ENCODE measurements at regions not wholly inside any gene's neighbourhood (a gene's known extent, or its start where the extent isn't known, plus 50 kb on each side); places are given as distances from the start of the nearest gene placed in this dataset.

DNA sequence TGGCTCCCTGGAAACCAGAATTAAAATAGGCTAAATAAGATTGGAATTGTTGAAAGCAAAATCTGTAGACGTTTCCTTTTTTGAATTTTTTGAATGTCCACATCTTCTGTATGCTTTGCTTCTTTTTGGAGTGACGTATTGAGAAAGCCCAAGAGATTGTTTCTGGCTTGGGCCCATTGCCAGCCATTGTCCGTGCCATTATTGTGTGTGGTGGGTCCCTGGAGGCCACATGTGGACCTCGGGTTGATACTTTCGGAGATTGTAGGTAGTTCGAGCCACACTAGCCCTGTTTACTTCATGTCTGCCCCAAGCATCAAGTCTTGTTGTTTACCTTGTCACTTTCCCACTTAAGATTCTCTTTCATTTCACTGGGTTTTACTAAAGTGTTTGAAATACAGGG lies 106.0 kb downstream of the PALM2AKAP2 start:
- DNase-seq: no peak

DNA sequence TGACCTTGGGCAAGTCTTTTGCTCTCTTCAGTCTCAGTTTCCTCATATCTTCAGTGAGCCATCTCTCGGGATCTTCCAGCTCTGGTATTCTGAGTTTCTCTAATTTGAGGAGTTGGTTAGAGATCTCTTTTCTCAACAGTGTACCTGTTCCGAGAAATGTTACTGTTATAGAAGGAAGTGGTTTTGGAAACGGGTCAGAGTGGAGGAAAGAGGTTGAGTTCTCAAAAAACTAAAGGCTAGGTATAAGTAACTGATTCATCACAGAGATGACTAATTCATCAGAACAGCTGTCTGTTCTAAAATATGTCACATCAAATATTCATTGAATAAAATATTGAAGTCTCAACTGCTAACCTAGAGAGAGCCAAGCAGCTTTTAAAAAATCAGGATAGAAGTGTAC lies 106.6 kb downstream of the PALM2AKAP2 start:
- DNase-seq: peak in 2 of 3 donors; percentile 11 to 44

DNA sequence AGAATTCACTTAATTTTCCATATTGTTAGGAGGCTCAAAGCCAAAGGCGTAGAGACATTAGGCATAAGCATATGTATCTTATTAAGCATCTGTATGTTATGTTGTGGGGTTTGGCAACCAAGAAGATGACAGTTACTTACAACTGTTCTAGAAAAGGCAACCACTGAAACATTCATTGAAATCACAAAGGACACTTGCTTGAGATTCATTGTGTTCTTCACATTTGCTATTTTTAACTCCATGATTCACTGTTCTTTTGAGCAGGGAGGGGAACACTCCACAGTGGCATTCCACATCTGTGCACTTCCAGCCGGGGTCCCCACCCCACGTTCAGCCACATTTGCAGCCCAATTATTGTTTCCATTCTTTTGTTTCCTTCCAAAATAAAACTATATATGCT lies 107.1 kb downstream of the PALM2AKAP2 start:
- peak in 2 of 3 donors; percentile 33 to 38 for DNase-seq

DNA sequence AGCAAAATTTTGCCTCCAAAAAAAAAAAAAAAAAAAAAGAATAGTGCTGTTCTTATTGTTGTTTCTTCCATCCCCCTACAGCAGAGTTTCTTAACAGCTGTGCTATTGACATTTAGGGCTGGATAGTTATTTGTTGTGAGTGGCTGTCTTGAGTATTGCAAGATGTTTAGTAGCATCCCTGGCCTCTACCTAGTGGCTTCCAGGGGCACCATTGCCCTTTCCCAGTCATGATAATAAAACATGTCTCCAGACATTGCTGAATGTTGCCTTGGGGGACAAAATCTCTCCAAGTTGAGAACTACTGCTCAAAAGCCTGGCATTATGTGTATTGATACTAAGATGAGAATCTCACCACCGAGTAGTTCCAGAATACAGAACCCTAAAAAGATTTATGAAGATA lies 108.7 kb downstream of the PALM2AKAP2 start:
- no peak for DNase-seq

DNA sequence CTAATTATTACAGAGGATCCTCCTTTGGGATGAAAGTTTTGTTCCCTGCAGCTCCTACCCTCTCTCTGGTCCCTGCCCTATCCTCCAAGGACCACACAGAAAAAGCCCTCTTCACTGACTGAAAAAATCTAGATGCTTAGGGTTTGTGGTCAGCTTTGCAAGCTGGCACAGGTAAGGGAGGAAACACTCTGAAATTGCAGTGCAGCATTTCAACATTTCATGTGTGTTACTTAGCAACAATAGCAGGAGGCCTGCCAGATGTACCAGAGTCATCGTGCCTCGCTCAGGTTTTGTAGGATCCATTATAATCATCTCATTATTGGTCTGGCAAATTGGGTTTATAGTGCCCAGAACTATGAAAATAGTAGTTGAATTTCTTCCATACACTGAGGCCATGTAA lies 109.5 kb downstream of the PALM2AKAP2 start:
- DNase-seq: no peak

DNA sequence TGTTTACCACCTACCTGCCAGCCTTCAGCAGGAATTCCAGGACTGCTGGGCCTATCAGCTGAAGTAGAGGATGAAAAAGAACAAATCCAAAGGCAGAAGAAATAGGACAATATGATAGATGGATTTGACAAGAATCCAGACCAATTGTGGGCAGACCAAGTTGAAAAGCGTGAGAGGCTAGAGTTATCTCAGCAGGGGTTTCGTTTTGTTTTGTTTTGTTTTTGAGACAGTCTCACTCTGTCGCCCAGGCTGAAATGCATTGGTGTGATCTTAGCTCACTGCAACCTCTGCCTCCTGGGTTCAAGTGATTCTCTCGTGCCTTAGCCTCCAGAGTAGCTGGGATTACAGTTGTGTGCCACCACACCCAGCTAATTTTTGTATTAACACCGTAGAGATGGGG lies 113.2 kb downstream of the PALM2AKAP2 start:
- no peak for DNase-seq

DNA sequence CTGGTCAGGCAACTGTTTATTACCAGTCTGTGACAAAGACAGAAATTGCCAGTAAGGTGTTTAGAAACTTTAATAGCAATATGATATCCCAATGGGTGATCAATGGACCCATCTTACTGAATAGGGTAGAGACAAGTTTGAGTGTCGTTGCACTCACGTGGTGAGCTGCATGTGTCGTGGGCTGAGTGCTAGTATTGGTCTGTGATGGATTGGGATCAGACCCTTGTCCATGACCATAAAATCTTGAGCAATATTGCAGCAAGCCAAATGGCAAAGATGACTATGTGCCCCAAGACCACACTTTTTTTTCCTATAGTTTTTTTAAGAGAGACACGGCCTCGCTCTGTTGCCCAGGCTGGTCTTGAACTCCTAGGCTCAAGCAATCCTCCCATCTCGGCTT lies 114.5 kb downstream of the PALM2AKAP2 start:
- DNase-seq: no peak

DNA sequence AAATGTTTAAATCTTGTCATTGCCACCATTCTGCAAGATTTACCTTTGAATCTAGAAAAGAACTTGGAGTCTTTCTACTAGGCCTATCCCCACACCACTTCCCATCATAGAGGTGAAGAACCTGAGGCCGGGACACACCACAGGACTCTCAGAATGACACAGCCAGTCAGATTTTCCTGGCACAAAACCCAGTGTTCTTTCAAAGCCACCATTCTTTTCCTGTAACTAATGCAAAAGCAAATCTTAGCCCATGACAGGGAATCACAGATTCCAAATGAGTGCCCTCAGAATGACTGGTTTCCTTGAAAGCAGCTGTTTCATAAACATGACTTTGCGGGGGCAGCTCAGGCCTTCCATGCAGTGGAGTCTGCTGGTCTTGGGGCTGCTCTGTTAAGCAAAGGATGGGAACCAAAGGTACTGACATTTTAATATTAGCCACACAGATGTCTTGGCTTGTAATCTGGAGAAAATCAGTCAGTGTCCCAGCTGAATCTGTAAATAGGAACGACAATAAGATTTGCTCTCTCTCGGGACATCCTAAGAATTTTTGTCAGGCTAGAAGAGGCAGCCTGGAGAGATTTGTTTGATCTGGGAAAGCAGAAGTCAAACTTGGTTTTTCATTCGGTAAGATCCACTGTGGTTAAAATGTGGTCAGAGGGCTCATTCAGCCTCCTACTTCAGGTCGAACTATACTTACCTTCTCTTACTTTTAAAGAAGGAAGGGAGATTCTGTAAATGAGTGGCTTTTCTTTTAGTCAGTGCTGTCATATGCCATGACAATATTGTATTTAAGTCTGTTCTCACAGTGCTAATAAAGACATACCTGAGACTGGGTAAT lies 115.1 kb downstream of the PALM2AKAP2 start:
- no peak for DNase-seq

DNA sequence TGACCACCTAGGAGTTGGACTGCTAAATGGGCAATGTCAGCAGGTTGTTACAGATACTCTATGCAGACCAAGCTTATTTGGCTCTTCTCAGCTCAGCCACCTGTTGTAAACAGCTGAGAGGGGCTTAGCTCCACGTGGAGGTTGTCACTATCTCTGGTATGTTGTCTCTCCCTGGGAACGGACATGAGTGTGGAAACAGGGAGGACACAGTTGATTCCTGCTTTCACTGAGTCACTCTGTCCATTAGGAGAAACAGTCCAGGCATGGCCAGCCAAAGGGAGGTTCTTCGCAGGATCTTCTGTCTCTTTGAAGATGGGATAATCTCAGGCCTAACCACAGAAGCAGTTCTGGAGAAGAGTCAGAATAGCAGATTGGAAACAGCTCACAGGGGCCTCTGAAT lies 121.2 kb downstream of the PALM2AKAP2 start:
- no peak for DNase-seq

DNA sequence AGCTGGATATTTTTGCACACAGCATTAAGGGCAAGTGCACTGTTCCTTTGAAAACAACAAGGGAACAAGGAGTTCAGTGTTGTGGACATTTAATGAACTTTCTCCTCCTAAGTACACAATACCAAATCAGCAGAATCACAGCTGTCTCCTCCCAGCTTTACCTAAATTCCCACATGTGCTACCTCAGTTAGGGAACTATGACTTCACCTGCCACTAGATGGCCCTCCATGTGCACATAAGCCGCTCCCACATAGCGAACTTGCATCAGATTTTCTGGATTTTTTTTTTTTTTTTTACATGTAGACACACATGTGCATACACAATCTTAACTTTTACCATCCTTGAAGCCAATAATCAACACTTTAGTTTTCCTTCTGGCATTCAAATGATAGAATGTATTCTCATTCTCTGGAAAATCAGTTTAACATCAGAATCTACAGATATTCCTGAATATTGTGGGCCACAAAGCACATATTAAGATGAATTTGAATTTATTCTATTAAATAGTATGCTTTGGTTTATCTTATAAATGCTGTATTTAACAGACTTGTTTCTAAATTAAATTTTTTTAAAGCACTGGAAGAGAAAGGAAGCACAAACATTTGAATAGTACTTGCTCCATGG lies 123.6 kb downstream of the PALM2AKAP2 start:
- DNase-seq: peak; percentile 81 to 90 (median 85)

DNA sequence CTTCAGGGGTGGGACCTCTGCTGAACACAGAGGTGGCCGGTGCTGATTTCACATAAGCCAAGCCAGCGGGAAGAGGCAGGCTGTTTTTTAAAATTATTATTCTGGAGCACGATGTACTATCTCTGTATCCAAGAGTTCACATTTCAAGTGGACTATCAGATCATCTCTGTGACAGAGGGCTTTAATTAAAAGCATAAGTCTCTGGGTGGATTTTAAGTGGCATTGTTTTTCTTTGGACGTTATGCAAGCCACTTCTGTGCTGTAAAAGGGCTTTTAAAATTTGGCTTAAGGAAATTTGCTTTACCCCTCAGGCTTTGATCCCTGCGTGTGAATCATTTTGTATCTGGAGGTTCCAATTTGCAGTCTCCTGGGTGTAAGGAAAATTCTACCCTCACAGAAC lies 124.7 kb downstream of the PALM2AKAP2 start:
- DNase-seq: no peak

DNA sequence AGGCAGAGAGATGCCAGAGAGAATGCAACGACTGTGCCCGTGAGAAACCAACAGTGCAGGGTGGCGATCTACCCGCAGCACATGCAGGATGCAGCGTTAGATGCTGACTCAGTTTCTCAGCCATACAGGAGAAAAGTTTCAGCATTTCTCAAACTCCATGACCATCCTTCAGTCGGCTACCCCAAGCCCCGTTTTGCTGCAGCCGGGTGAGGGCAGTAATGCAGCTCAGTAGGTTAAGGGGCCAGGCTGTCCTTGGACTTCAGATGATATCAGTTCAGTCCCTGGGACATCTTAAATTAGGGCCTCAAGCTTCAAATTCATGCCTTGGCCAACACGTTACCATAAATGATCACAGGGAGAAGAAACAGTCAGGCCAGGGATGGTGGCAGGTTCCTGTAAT lies 125.5 kb downstream of the PALM2AKAP2 start:
- no peak for DNase-seq

DNA sequence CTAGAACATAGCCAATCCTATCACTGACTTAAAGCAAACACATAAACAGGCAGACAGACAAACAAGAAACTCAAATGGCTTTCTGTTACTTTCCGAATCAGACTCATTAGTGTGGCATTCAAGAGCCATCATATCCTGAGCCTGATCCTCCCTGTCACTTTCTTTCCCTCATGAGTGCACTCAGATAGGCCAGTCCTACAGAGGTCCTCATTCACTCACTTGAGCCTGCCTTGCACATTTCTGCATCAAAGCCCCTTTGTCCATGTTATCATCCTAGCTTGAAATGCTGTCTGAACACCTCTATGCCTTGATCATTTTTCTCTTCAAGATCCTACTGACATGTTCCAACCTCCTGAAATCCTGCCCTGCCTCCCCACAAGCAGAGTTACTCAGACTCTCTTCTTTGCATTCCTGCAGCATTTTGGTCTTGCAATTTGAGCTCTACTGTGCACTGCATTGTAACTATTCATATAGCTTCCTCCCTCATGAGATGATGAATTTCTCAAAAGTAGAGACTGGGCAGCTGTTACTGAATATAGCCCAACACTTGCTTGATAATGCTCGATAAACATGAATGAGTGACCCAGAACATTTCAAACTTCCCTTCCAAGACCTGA lies 126.9 kb downstream of the PALM2AKAP2 start:
- DNase-seq: no peak

DNA sequence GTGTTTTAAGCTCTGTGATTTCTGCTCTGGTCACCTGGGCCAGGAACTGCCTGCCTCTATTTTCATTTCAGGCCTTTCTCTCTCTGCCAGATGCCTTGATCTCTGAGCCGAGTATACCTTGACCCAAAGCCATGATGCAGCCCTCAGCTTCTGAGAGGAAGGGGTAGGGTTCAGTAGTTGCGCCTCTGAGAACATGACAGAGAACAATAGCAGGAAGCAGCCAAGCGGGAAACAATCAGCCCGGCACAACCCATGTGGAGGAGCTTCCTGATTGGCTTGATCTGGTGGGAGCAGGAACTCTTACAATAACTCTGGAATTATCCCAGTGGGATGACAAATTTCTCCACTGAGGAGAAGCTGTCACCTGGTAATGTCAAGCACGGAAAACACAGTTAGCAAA lies 127.4 kb downstream of the PALM2AKAP2 start:
- no peak for DNase-seq

DNA sequence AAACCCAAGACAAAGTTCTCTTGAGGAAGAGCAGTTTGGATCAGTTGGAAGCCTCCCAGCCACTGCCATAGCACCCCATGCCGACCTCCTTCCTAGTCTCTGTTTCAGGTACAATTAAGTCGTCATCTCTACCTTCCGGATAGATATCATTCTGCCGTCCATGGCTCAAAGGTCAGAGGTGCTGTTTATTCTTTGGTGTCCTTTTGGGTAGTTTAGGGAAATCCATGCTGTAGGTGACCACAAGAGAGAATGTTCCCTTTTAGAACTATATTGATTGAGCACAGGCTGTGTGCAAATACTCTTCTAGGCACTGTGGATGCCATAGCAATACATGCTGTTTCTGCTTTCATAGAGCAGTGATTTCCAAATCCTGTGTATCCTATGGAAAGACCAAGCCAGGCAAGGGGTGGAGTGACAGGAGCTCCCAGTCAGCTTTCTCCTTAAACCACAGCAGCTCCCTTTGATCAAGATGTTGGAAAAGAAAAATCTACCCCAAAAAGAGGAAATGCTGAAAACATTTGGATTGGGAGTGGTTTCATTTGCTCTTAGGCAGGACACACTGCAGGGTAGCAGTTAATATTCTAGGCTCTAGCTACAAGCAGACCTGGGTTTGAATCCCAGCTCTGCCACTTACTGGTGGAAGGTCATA lies 127.9 kb downstream of the PALM2AKAP2 start:
- peak; percentile 28 to 49 (median 31) for DNase-seq

DNA sequence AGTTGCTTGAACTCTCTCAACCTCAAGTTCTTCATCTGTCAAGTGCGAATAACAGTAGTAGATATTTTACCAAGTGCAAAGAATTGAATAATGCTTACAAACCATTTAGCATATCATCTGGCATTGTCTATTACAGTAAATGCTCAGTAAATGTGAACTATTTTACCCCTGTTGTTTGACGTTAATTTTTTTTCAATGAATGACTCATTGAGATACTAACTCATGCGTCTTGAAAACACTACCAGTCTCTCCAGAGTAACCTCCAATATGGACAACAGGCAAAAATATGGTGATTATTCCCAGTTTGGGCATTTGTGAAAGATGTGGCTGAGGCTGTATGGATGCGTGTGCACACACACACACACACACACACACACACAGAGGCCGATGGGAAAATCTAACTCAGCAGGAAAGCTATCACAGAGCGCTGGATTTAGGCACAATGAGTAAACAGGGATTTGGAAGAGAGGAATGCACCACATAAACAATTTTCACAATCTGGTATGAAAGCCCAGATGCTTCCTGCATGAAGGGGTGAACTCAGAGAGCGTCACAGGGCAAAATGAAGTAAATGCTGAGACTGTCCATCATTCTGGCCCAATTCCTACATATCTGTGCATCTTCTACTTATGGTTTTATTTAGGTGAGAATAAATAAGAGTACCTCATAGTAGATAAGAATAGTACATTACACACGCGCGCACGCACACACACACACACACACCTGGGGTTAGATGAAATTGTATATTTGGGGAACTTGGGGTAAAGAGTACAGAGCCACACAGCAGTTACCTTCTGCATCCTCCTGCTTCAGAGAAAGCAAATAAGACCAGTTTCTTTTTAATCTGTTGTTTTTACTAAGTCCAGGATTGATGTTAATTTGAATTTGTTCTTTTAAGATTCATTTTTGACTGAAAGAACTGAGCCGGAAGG lies 128.7 kb downstream of the PALM2AKAP2 start:
- DNase-seq: no peak

DNA sequence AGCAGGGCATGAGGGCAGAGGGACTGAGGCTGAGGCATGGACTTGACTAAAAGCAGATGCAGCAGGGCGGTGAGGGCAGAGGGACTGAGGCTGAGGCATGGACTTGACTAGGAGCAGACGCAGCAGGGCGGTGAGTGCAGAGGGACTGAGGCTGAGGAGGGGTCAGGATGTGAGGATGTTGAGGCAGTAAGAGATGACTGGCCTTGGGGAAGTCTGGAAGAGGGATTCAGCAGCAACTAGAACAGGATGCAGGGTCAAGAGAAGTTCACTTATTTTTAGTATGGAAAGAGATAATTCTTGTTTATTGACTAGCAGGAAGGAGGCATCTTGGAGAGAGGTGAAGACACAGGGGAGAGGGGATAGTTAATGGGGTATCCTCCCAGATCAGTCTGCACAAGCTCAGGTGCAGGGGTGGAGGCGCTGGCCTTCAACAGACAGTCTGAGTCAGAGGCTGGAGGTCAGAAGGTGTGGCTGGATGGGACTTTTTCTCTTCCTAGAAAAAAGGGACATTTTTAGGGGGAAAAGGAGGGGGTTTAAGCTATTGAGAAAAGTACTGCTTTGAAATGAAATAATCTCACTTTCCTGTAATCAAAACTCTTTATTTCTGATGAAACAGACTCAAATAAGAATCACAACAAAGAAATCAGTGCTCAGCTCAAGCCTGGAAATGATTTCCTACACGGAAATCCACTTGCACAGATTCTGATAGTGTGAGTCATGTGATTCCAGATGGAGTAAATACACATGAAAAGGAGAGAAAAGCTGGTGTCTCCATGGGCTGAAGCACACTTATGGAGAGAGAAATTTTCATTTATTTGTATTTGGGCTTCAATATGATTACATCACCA lies 130.9 kb downstream of the PALM2AKAP2 start:
- peak; percentile 26 to 55 (median 32) for DNase-seq

DNA sequence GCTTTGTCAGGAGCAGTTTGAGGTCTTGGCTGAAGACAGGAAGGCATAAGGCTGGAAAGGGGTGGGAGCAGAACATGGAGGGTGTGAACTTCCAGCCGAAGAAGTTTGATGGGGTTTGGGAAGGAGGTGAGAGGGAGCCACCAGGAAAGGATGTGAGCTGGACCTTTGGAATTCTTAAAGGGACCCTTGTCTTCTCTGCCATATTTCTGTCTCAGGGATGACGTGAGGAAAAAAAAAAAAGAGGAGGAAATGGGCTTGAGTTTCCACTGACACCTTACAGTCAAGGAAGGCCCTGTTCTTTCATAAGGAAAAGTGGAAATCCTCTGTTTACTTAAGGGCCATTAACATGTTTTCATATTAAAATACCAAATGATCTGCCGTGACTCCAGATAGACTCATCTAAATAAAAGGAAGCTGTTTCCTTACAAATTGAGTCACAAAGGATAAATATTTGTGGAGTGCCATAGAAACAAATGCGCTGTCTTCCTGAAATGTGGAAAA lies 132.1 kb downstream of the PALM2AKAP2 start:
- DNase-seq: no peak

DNA sequence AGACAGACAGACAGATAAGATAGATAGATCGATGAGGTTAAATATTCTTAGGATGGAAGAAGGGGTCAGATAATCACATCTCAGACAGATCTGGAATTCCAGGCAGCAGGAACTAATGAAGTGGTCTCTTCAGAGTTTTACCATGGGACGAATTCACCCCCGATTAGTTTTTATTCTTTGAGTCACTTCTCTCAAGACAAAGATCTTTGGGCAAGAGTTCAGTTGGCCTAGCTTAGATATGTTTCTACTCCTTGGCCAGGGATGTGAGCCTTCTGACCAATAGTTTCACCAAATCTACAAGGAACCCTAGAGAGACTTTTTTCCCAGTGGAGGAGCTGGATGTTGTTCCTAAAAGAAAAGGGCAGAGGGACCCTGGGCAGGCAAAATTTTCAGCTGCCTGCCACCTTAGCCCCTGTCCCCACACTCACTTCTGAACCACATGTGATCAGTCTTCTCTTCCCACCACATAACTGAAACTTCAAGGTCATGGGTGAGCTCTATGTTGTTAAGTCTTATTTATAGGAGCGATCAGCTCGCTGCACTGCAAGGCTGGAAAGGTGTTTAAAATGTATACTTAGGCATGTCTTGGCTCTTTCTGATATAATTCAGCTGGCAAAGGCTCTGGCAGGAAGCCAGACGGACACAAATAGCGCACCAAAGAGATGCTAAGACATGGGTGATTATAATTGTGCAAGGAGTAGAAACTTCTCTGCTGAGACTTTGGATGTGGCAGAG lies 132.9 kb downstream of the PALM2AKAP2 start:
- no peak for DNase-seq

DNA sequence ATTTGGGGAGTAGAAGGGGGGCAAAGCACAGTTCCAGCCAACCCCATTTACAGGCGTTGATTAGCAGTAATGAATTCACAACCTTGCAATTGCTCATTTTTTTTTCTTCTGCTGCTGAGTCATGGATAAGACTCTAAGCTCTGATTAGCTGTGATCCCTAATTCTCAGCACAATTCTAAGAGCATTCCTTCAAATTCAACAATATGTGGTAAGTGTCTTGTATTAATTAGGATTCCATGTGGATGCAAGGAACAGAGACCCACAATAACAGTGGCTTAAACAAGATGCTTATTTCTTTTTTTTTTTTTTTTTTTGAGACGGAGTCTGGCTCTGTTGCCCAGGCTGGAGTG lies 133.4 kb downstream of the PALM2AKAP2 start:
- DNase-seq: no peak

Measured in suppressor macrophage treated with lipopolysaccharide for 1 hour (primary cell).